ENCODE measurements at regions not wholly inside any gene's neighbourhood (a gene's known extent, or its start where the extent isn't known, plus 50 kb on each side); places are given as distances from the start of the nearest gene placed in this dataset.

- DNase-seq (ENCODE audit: low read depth in 2 of 2) = no peak
Observed at GRCh38 chr11:112751772-112752171, 209.4 kb upstream of the NCAM1 start.

GRCh38 chr11:112752563-112752962, 208.7 kb upstream of the NCAM1 start:
- no peak for DNase-seq (ENCODE audit: low read depth in 2 of 2)

- no peak for DNase-seq (ENCODE audit: low read depth in 2 of 2)
Observed at GRCh38 chr11:112753706-112754105, 207.5 kb upstream of the NCAM1 start.

- DNase-seq (ENCODE audit: low read depth in 2 of 2) = no peak
Observed at GRCh38 chr11:112759418-112759817, 201.8 kb upstream of the NCAM1 start.

- DNase-seq (ENCODE audit: low read depth in 2 of 2) = no peak
Observed at GRCh38 chr11:112760396-112761059, 200.7 kb upstream of the NCAM1 start.

GRCh38 chr11:112761911-112762706, 199.1 kb upstream of the NCAM1 start:
- no peak for DNase-seq (ENCODE audit: low read depth in 2 of 2)

- DNase-seq (ENCODE audit: low read depth in 2 of 2) = no peak
Observed at GRCh38 chr11:112762707-112763090, 198.5 kb upstream of the NCAM1 start.

GRCh38 chr11:112765337-112765736, 195.9 kb upstream of the NCAM1 start:
- DNase-seq (ENCODE audit: low read depth in 2 of 2) = no peak

GRCh38 chr11:112769170-112769569, 192.1 kb upstream of the NCAM1 start:
- no peak for DNase-seq (ENCODE audit: low read depth in 2 of 2)

- no peak for DNase-seq (ENCODE audit: low read depth in 2 of 2)
Observed at GRCh38 chr11:112769584-112769983, 191.6 kb upstream of the NCAM1 start.

GRCh38 chr11:112770033-112770432, 191.2 kb upstream of the NCAM1 start:
- DNase-seq (ENCODE audit: low read depth in 2 of 2) = no peak

GRCh38 chr11:112770487-112770886, 190.7 kb upstream of the NCAM1 start:
- DNase-seq (ENCODE audit: low read depth in 2 of 2) = no peak

GRCh38 chr11:112771851-112772250, 189.4 kb upstream of the NCAM1 start:
- no peak for DNase-seq (ENCODE audit: low read depth in 2 of 2)

- no peak for DNase-seq (ENCODE audit: low read depth in 2 of 2)
Observed at GRCh38 chr11:112773264-112773663, 188.0 kb upstream of the NCAM1 start.

GRCh38 chr11:112776834-112777233, 184.4 kb upstream of the NCAM1 start:
- DNase-seq (ENCODE audit: low read depth in 2 of 2) = no peak

GRCh38 chr11:112777283-112777751, 183.9 kb upstream of the NCAM1 start:
- DNase-seq (ENCODE audit: low read depth in 2 of 2) = no peak

GRCh38 chr11:112778091-112778876, 182.9 kb upstream of the NCAM1 start:
- DNase-seq (ENCODE audit: low read depth in 2 of 2) = no peak

GRCh38 chr11:112778877-112779266, 182.3 kb upstream of the NCAM1 start:
- no peak for DNase-seq (ENCODE audit: low read depth in 2 of 2)

GRCh38 chr11:112780351-112781087, 180.7 kb upstream of the NCAM1 start:
- peak; percentile 39 to 49 for DNase-seq (ENCODE audit: low read depth in 2 of 2)

- no peak for DNase-seq (ENCODE audit: low read depth in 2 of 2)
Observed at GRCh38 chr11:112783945-112784322, 177.3 kb upstream of the NCAM1 start.

GRCh38 chr11:112784323-112785073, 176.7 kb upstream of the NCAM1 start:
- DNase-seq (ENCODE audit: low read depth in 2 of 2) = peak; percentile 86 to 88
